ENCODE measurements at regions not wholly inside any gene's neighbourhood (a gene's known extent, or its start where the extent isn't known, plus 50 kb on each side); places are given as distances from the start of the nearest gene placed in this dataset.

GRCh38 chr18:55101458-55101824, 142.2 kb upstream of the CCDC68 start (continued):
- TF ChIP-seq CTCF (IDR thresholded peaks at IDR 0.05 in 2 of 3, conservative IDR thresholded peaks at IDR 0.05 in 1 of 3; ENCODE audit: borderline replicate concordance in 1 of 3, insufficient read depth in 1 of 3, low read depth in 2 of 3, low read length in 2 of 3) (no peak), EZH2phosphoT487 (IDR thresholded peaks at IDR 0.05; ENCODE audit: borderline replicate concordance) (no peak), FOSL1 (IDR thresholded peaks at IDR 0.05; ENCODE audit: low read depth) (no peak), TCF7L2 (IDR thresholded peaks at IDR 0.05; ENCODE audit: borderline replicate concordance, extremely low read depth, insufficient read depth, insufficient read length) (no peak), CBX3 (IDR thresholded peaks at IDR 0.05; ENCODE audit: low read depth) (no peak), SP1 (IDR thresholded peaks at IDR 0.05; ENCODE audit: low read depth) (no peak), SRF (IDR thresholded peaks at IDR 0.05; ENCODE audit: low read depth) (no peak)
- TF ChIP-seq, protein P1, sequence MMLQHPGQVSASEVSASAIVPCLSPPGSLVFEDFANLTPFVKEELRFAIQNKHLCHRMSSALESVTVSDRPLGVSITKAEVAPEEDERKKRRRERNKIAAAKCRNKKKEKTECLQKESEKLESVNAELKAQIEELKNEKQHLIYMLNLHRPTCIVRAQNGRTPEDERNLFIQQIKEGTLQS (IDR thresholded peaks at IDR 0.05) = no peak

GRCh38 chr18:55100817-55101457, 141.7 kb upstream of the CCDC68 start:
- H3K9ac ChIP-seq (ENCODE audit: low read length) = no peak overlapping the region
- H3K79me2 ChIP-seq (ENCODE audit: insufficient read depth, low read length) = no peaks in the 10 kb centered on the region
- no TSS peak for BruUV-seq (replicated peaks)
- TF ChIP-seq FOSL1 (IDR thresholded peaks at IDR 0.05; ENCODE audit: low read depth) (0 out of 2 replicates have a peak, but pooled peaks have one; percentile 17), JUND (IDR thresholded peaks at IDR 0.05) (peak; percentile 23; the same call in 1 of the 2 replicates), RAD21 (IDR thresholded peaks at IDR 0.05; ENCODE audit: low read depth) (no peak), POLR2AphosphoS5 (IDR thresholded peaks at IDR 0.05; ENCODE audit: low read depth, low read length) (no peak)
- TF ChIP-seq, protein P2, sequence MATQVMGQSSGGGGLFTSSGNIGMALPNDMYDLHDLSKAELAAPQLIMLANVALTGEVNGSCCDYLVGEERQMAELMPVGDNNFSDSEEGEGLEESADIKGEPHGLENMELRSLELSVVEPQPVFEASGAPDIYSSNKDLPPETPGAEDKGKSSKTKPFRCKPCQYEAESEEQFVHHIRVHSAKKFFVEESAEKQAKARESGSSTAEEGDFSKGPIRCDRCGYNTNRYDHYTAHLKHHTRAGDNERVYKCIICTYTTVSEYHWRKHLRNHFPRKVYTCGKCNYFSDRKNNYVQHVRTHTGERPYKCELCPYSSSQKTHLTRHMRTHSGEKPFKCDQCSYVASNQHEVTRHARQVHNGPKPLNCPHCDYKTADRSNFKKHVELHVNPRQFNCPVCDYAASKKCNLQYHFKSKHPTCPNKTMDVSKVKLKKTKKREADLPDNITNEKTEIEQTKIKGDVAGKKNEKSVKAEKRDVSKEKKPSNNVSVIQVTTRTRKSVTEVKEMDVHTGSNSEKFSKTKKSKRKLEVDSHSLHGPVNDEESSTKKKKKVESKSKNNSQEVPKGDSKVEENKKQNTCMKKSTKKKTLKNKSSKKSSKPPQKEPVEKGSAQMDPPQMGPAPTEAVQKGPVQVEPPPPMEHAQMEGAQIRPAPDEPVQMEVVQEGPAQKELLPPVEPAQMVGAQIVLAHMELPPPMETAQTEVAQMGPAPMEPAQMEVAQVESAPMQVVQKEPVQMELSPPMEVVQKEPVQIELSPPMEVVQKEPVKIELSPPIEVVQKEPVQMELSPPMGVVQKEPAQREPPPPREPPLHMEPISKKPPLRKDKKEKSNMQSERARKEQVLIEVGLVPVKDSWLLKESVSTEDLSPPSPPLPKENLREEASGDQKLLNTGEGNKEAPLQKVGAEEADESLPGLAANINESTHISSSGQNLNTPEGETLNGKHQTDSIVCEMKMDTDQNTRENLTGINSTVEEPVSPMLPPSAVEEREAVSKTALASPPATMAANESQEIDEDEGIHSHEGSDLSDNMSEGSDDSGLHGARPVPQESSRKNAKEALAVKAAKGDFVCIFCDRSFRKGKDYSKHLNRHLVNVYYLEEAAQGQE (IDR thresholded peaks at IDR 0.05; ENCODE audit: low read depth) = no peak
- H3K9me2 ChIP-seq (ENCODE audit: insufficient read depth) = no peaks in the 10 kb centered on the region
- H3K27ac ChIP-seq (ENCODE audit: low read depth, low read length) = no peak overlapping the region
- H3K36me3 ChIP-seq (ENCODE audit: control insufficient read depth in 1 of 2, insufficient read depth in 2 of 2, low read length in 2 of 2) = no peaks in the 10 kb centered on the region
- H4K20me1 ChIP-seq (ENCODE audit: insufficient read depth) = no peaks in the 10 kb centered on the region
- no peak overlapping the region for H2AFZ ChIP-seq (ENCODE audit: low read depth, low read length, poor library complexity, severe bottlenecking)
- DNase-seq (ENCODE audit: low read depth, low spot score) (peak; percentile 12), ATAC-seq (no peak)
- no peaks in the 10 kb centered on the region for H3K27me3 ChIP-seq (ENCODE audit: insufficient read depth, low read length)
- intact Hi-C loops (cut with micrococcal nuclease) = no loop called here
- no peak overlapping the region for H3K4me3 ChIP-seq (replicated peaks in 1 of 2; ENCODE audit: low read depth in 1 of 2, low read length in 2 of 2)
- H3K4me1 ChIP-seq (ENCODE audit: control insufficient read depth in 1 of 2, insufficient read depth in 2 of 2, low read length in 2 of 2) = peaks cover 4 to 12% of the 10 kb centered on the region in 2 experiments
- no peaks in the 10 kb centered on the region for H3K9me3 ChIP-seq (ENCODE audit: control insufficient read depth in 1 of 2, insufficient read depth in 1 of 2, low read depth in 1 of 2, low read length in 2 of 2)
- H3K4me2 ChIP-seq (ENCODE audit: low read length) = peak overlapping the region; percentile 48
- ChIA-PET RAD21 (ENCODE audit: low non-redundant PET in 1 of 2, low total read pairs in 2 of 2, uncharacterized antibody in 2 of 2, unreplicated experiment in 2 of 2) (no interaction called here), POLR2A (no interaction called here), CTCF (no interaction called here)

Data from HCT116 (cell line).